Smooth muscle cell (in vitro differentiated cells): ENCODE measurements at regions not wholly inside any gene's neighbourhood (a gene's known extent, or its start where the extent isn't known, plus 50 kb on each side); places are given as distances from the start of the nearest gene placed in this dataset.

Source experiments
- DNase-seq: peaks from one replicate; lab custom pipeline; 2025; ENCODE audit not compliant: unreplicated experiment; lab: John Stamatoyannopoulos, UW
- H2AFZ ChIP-seq: fragments of 200-600 bp; sonication (generic); 2 replicates; pipeline ENCODE4 v1.6.0; 2016; ENCODE audit warnings: antibody characterized with exemption, low read depth, mild to moderate bottlenecking
- H3F3A ChIP-seq: fragments of 200-600 bp; sonication (generic); 2 replicates; pipeline ENCODE4 v1.6.0; 2017; ENCODE audit warnings: antibody characterized with exemption, low read depth
- H3K27ac ChIP-seq: fragments of 200-600 bp; sonication (generic); 2 replicates; pipeline ENCODE4 v1.5.1; 2016; ENCODE audit warnings: low read depth, mild to moderate bottlenecking
- H3K27me3 ChIP-seq: fragments of 200-600 bp; sonication (generic); 2 replicates; pipeline ENCODE4 v1.6.1; 2016; ENCODE audit warnings: low read depth, mild to moderate bottlenecking
- H3K36me3 ChIP-seq: fragments of 200-600 bp; sonication (generic); 2 replicates; pipeline ENCODE4 v1.5.1; 2016; ENCODE audit warnings: low read depth
- H3K4me1 ChIP-seq: fragments of 200-600 bp; sonication (generic); 2 replicates; pipeline ENCODE4 v1.5.1; 2016; ENCODE audit warnings: low read depth
- H3K4me2 ChIP-seq: fragments of 200-600 bp; sonication (generic); 2 replicates; pipeline ENCODE4 v1.6.0; 2016; ENCODE audit warnings: mild to moderate bottlenecking
- H3K4me3 ChIP-seq: fragments of 200-600 bp; sonication (generic); 2 replicates; pipeline ENCODE4 v1.5.1; 2016; ENCODE audit warnings: mild to moderate bottlenecking
- H3K79me2 ChIP-seq: fragments of 200-600 bp; sonication (generic); 2 replicates; pipeline ENCODE4 v1.6.0; 2016; ENCODE audit warnings: low read depth, mild to moderate bottlenecking
- H3K9ac ChIP-seq: fragments of 200-600 bp; sonication (generic); 2 replicates; pipeline ENCODE4 v1.6.0; 2016; ENCODE audit warnings: low read depth
- H3K9me3 ChIP-seq: fragments of 200-600 bp; sonication (generic); replicated peaks from 2 replicates; pipeline ENCODE4 v1.5.1; 2016; ENCODE audit warnings: low read depth
- H4K20me1 ChIP-seq: fragments of 200-600 bp; sonication (generic); 2 replicates; pipeline ENCODE4 v1.6.0; 2016; ENCODE audit warnings: low read depth
- CTCF ChIP-seq: fragments of 200-600 bp; sonication (generic); IDR thresholded peaks from 2 replicates; pipeline ENCODE4 v1.5.1; 2017; ENCODE audit warnings: borderline replicate concordance, mild to moderate bottlenecking, antibody characterized with exemption; ENCODE audit not compliant: insufficient read depth, poor library complexity, severe bottlenecking
- WGBS: methylation state at CpG from one replicate; pipeline ENCODE4 v1.1.7; 2016; ENCODE audit warnings: low lambda C conversion rate; 5-methylcytosine and 5-hydroxymethylcytosine counted together

- DNase-seq: peak; percentile 19
- H4K20me1 ChIP-seq: no peaks in the 10 kb centered on the region
- H3K79me2 ChIP-seq: no peaks in the 10 kb centered on the region
- H3K4me1 ChIP-seq: peaks cover 19% of the 10 kb centered on the region
- H2AFZ ChIP-seq: no peak overlapping the region
- H3K4me3 ChIP-seq: no peak overlapping the region
- no peak overlapping the region for H3K27ac ChIP-seq
- TF ChIP-seq CTCF: peak; percentile 66
- peaks cover 12% of the 10 kb centered on the region for H3F3A ChIP-seq
- no peaks in the 10 kb centered on the region for H3K9me3 ChIP-seq
- WGBS: 22% methylated on average over 10 of the region's 10 CpGs
- H3K36me3 ChIP-seq: no peaks in the 10 kb centered on the region
- no peak overlapping the region for H3K4me2 ChIP-seq
- H3K9ac ChIP-seq: no peak overlapping the region
- H3K27me3 ChIP-seq: no peaks in the 10 kb centered on the region
Observed at GRCh38 chr2:20135631-20136050, 84.2 kb upstream of the LAPTM4A start.

- Histone ChIP-seq H3K27me3 (no peaks in the 10 kb centered on the region), H3K79me2 (no peaks in the 10 kb centered on the region), H3K9me3 (no peaks in the 10 kb centered on the region), H4K20me1 (no peaks in the 10 kb centered on the region), H3K9ac (no peak overlapping the region), H3K4me1 (peaks cover 9% of the 10 kb centered on the region), H3K4me2 (no peak overlapping the region), H2AFZ (no peak overlapping the region), H3F3A (peaks cover 5% of the 10 kb centered on the region), H3K4me3 (no peak overlapping the region), H3K27ac (no peak overlapping the region), H3K36me3 (no peaks in the 10 kb centered on the region)
- TF ChIP-seq CTCF: no peak
- no peak for DNase-seq
- WGBS: 91% methylated on average over 12 of the region's 12 CpGs
Observed at GRCh38 chr2:20132990-20133535, 81.6 kb upstream of the LAPTM4A start.

- Histone ChIP-seq H3K9ac (peak overlapping the region; percentile 18), H2AFZ (peak overlapping the region; percentile 60)
- TF ChIP-seq CTCF: no peak
Observed at GRCh38 chr2:20130821-20131645, 79.6 kb upstream of the LAPTM4A start.

More at GRCh38 chr2:20130821-20131645, 79.6 kb upstream of the LAPTM4A start:
- H3K4me2 ChIP-seq: peak overlapping the region; percentile 58
- WGBS: 35% methylated on average over 11 of the region's 11 CpGs
- peak overlapping the region; percentile 84 for H3K27ac ChIP-seq
- H3K9me3 ChIP-seq: no peaks in the 10 kb centered on the region
- DNase-seq: no peak
- H3K4me1 ChIP-seq: peaks cover 9% of the 10 kb centered on the region
- peaks cover 5% of the 10 kb centered on the region for H3F3A ChIP-seq
- no peak overlapping the region for H3K4me3 ChIP-seq
- H4K20me1 ChIP-seq: no peaks in the 10 kb centered on the region
- no peaks in the 10 kb centered on the region for H3K27me3 ChIP-seq
- H3K79me2 ChIP-seq: no peaks in the 10 kb centered on the region
- H3K36me3 ChIP-seq: no peaks in the 10 kb centered on the region
